Esophagus muscularis mucosa (tissue), 4 donors: ENCODE measurements at regions not wholly inside any gene's neighbourhood (a gene's known extent, or its start where the extent isn't known, plus 50 kb on each side); places are given as distances from the start of the nearest gene placed in this dataset.

Source experiments
- DNase-seq: peaks from one replicate; pipeline ENCODE4 v3.0.0-alpha.2; 2017; ENCODE audit errors: extremely low spot score
- H3K27ac ChIP-seq, 4 donors: fragments of 200-600 bp; sonication (generic); replicated peaks in 1 of 4; 1 replicate in 3 of 4; 2 replicates in 1 of 4; pipeline ENCODE4 v1.5.1; 2016 to 2019; ENCODE audit warnings: mild to moderate bottlenecking in 1 of 4
- H3K27me3 ChIP-seq, 4 donors: fragments of 200-600 bp; sonication (generic); one replicate each; pipeline versions ENCODE4 v1.5.1 to v1.6.0; 2016 to 2019
- H3K36me3 ChIP-seq, 4 donors: fragments of 200-600 bp; sonication (generic); one replicate each; pipeline ENCODE4 v1.5.1; 2016 to 2019
- H3K4me1 ChIP-seq, 4 donors: fragments of 200-600 bp; sonication (generic); one replicate each; pipeline ENCODE4 v1.5.1; 2016 to 2019
- H3K4me3 ChIP-seq, 4 donors: fragments of 200-600 bp; sonication (generic); 1 replicate in 2 of 4; 2 replicates in 2 of 4; pipeline ENCODE4 v1.5.1; 2016 to 2019; ENCODE audit warnings: mild to moderate bottlenecking in 4 of 4, moderate library complexity in 1 of 4
- H3K9me3 ChIP-seq, 4 donors: fragments of 200-600 bp; sonication (generic); 1 replicate in 3 of 4; 2 replicates in 1 of 4; pipeline ENCODE4 v1.5.1; 2016 to 2019
- CTCF ChIP-seq, 3 experiments: fragments of 200-600 bp in 2 of 3; fragments of 450-650 bp in 1 of 3; sonication (generic) in 2 of 3; IDR thresholded peaks; one replicate each; pipeline ENCODE4 v1.5.1; 2017 to 2019; ENCODE audit warnings: antibody characterized with exemption in 3 of 3, mild to moderate bottlenecking in 2 of 3, moderate library complexity in 1 of 3
- EP300 ChIP-seq: sonication (generic); formaldehyde crosslinking; IDR thresholded peaks from one replicate; pipeline ENCODE4 v1.6.1; 2017; ENCODE audit warnings: antibody characterized with exemption
- POLR2A ChIP-seq: fragments of 450-650 bp; IDR thresholded peaks from one replicate; pipeline ENCODE4 v1.6.1; 2017; ENCODE audit warnings: antibody characterized with exemption, moderate library complexity, mild to moderate bottlenecking, low read depth
- POLR2AphosphoS5 ChIP-seq, 2 donors: sonication (generic); formaldehyde crosslinking; IDR thresholded peaks; one replicate each; pipeline ENCODE4 v1.6.1; 2017; ENCODE audit warnings: antibody characterized with exemption in 2 of 2
- WGBS: methylation state at CpG from one replicate; pipeline ENCODE4 v1.1.5; 2018; 5-methylcytosine and 5-hydroxymethylcytosine counted together
- intact Hi-C: fragments of 100-400 bp; cut with DNase I; formaldehyde crosslinking; loops from one replicate; pipeline ENCODE4 v1.15.1; 2023

GRCh38 chr1:57797084-57797483 lies 373.2 kb upstream of the DAB1 start:
- no peak overlapping the region for H3K4me3 ChIP-seq
- WGBS: 42% methylated on average over 3 of the region's 3 CpGs
- no peak for DNase-seq
- no peaks in the 10 kb centered on the region for H3K9me3 ChIP-seq
- no peaks in the 10 kb centered on the region for H3K4me1 ChIP-seq
- H3K27me3 ChIP-seq: no peaks in the 10 kb centered on the region
- TF ChIP-seq POLR2A: no peak
- H3K27ac ChIP-seq: no peak overlapping the region
- intact Hi-C loops: no loop called here
- no peaks in the 10 kb centered on the region for H3K36me3 ChIP-seq

- Histone ChIP-seq H3K36me3 (no peaks in the 10 kb centered on the region), H3K27ac (no peak overlapping the region), H3K9me3 (no peaks in the 10 kb centered on the region), H3K27me3 (no peaks in the 10 kb centered on the region), H3K4me1 (no peaks in the 10 kb centered on the region), H3K4me3 (no peak overlapping the region)
- 89% methylated on average over 2 of the region's 2 CpGs for WGBS
- no peak for TF ChIP-seq EP300
- no peak for TF ChIP-seq POLR2A
- no peak for TF ChIP-seq CTCF (IDR thresholded peaks at IDR 0.05)
- no peak for TF ChIP-seq POLR2AphosphoS5 (IDR thresholded peaks at IDR 0.05)
- intact Hi-C loops: no loop called here
- no peak for DNase-seq
Measured at GRCh38 chr1:57796616-57797015, 372.8 kb upstream of the DAB1 start.

- TF ChIP-seq POLR2A (no peak), CTCF (IDR thresholded peaks at IDR 0.05) (no peak), POLR2AphosphoS5 (IDR thresholded peaks at IDR 0.05) (no peak), EP300 (no peak)
- H3K27ac ChIP-seq: no peak overlapping the region
- H3K9me3 ChIP-seq: no peaks in the 10 kb centered on the region
- no peaks in the 10 kb centered on the region for H3K27me3 ChIP-seq
- WGBS: 91% methylated on average over 5 of the region's 5 CpGs
- no peak for DNase-seq
- H3K36me3 ChIP-seq: no peaks in the 10 kb centered on the region
- intact Hi-C loops: no loop called here
- no peak overlapping the region for H3K4me3 ChIP-seq
- H3K4me1 ChIP-seq: no peaks in the 10 kb centered on the region
Measured at GRCh38 chr1:57795886-57796285, 372.0 kb upstream of the DAB1 start.

GRCh38 chr1:57794078-57794477 lies 370.2 kb upstream of the DAB1 start:
- H3K9me3 ChIP-seq: no peaks in the 10 kb centered on the region
- intact Hi-C loops: no loop called here
- no peaks in the 10 kb centered on the region for H3K4me1 ChIP-seq
- WGBS: 92% methylated on average over 2 of the region's 2 CpGs
- H3K27ac ChIP-seq: no peak overlapping the region
- H3K27me3 ChIP-seq: no peaks in the 10 kb centered on the region
- TF ChIP-seq EP300 (no peak), POLR2A (no peak), CTCF (IDR thresholded peaks at IDR 0.05) (no peak), POLR2AphosphoS5 (IDR thresholded peaks at IDR 0.05) (no peak)
- no peak overlapping the region for H3K4me3 ChIP-seq
- H3K36me3 ChIP-seq: no peaks in the 10 kb centered on the region
- no peak for DNase-seq

- Histone ChIP-seq H3K27ac (no peak overlapping the region), H3K4me3 (no peak overlapping the region), H3K36me3 (no peaks in the 10 kb centered on the region), H3K4me1 (no peaks in the 10 kb centered on the region), H3K9me3 (no peaks in the 10 kb centered on the region), H3K27me3 (no peaks in the 10 kb centered on the region)
- TF ChIP-seq CTCF (IDR thresholded peaks at IDR 0.05) (no peak), POLR2A (no peak), EP300 (no peak), POLR2AphosphoS5 (IDR thresholded peaks at IDR 0.05) (no peak)
- WGBS: 85% methylated on average over 3 of the region's 3 CpGs
- no peak for DNase-seq
- intact Hi-C loops: no loop called here
Measured at GRCh38 chr1:57791497-57791896, 367.6 kb upstream of the DAB1 start.
